ENCODE measurements at regions not wholly inside any gene's neighbourhood (a gene's known extent, or its start where the extent isn't known, plus 50 kb on each side); places are given as distances from the start of the nearest gene placed in this dataset.

GRCh38 chr12:74328623-74329022 is 209.0 kb upstream of the ATXN7L3B start:
- TF ChIP-seq EZH2phosphoT487 (IDR thresholded peaks at IDR 0.05; ENCODE audit: low read length), result no peak
- no peak for TF ChIP-seq EZH2 (optimal IDR thresholded peaks at IDR 0.05; ENCODE audit: low read depth, low read length)
- TF ChIP-seq CTCF (IDR thresholded peaks at IDR 0.05; ENCODE audit: low read length), result no peak
- H2AFZ ChIP-seq (ENCODE audit: low read length), result no peak overlapping the region
- H3K27me3 ChIP-seq (replicated peaks; ENCODE audit: insufficient read depth, low read length), result no peaks in the 10 kb centered on the region
- no peaks in the 10 kb centered on the region for H3K9me3 ChIP-seq (replicated peaks; ENCODE audit: insufficient read depth, low read length)
- no peak for DNase-seq
- no peaks in the 10 kb centered on the region for H4K20me1 ChIP-seq (ENCODE audit: insufficient read depth, low read length)
- no peaks in the 10 kb centered on the region for H3K4me1 ChIP-seq (ENCODE audit: low read length)
- no peaks in the 10 kb centered on the region for H3K79me2 ChIP-seq (ENCODE audit: low read length)
- H3K36me3 ChIP-seq (replicated peaks; ENCODE audit: insufficient read depth, low read length), result no peaks in the 10 kb centered on the region
- no peak overlapping the region for H3K4me2 ChIP-seq (ENCODE audit: low read depth, low read length)
- H3K4me3 ChIP-seq (ENCODE audit: low read length), result no peak overlapping the region
- H3K9me2 ChIP-seq (replicated peaks; ENCODE audit: insufficient read depth, low read length), result no peaks in the 10 kb centered on the region
- H3F3A ChIP-seq (ENCODE audit: insufficient read depth, low read length), result no peaks in the 10 kb centered on the region
- H3K9ac ChIP-seq (ENCODE audit: low read length), result no peak overlapping the region
- no peak overlapping the region for H3K27ac ChIP-seq (ENCODE audit: low read length)

- no peak overlapping the region for H3K4me2 ChIP-seq (ENCODE audit: low read depth, low read length)
- H2AFZ ChIP-seq (ENCODE audit: low read length), result no peak overlapping the region
- no peaks in the 10 kb centered on the region for H3K79me2 ChIP-seq (ENCODE audit: low read length)
- TF ChIP-seq EZH2phosphoT487 (IDR thresholded peaks at IDR 0.05; ENCODE audit: low read length) (no peak), EZH2 (optimal IDR thresholded peaks at IDR 0.05; ENCODE audit: low read depth, low read length) (no peak), CTCF (IDR thresholded peaks at IDR 0.05; ENCODE audit: low read length) (no peak)
- no peaks in the 10 kb centered on the region for H3K9me3 ChIP-seq (replicated peaks; ENCODE audit: insufficient read depth, low read length)
- H3K4me3 ChIP-seq (ENCODE audit: low read length), result no peak overlapping the region
- H4K20me1 ChIP-seq (ENCODE audit: insufficient read depth, low read length), result no peaks in the 10 kb centered on the region
- H3K9ac ChIP-seq (ENCODE audit: low read length), result no peak overlapping the region
- no peak for DNase-seq
- no peaks in the 10 kb centered on the region for H3K27me3 ChIP-seq (replicated peaks; ENCODE audit: insufficient read depth, low read length)
- no peaks in the 10 kb centered on the region for H3F3A ChIP-seq (ENCODE audit: insufficient read depth, low read length)
- no peaks in the 10 kb centered on the region for H3K36me3 ChIP-seq (replicated peaks; ENCODE audit: insufficient read depth, low read length)
- no peaks in the 10 kb centered on the region for H3K9me2 ChIP-seq (replicated peaks; ENCODE audit: insufficient read depth, low read length)
- H3K27ac ChIP-seq (ENCODE audit: low read length), result no peak overlapping the region
- no peaks in the 10 kb centered on the region for H3K4me1 ChIP-seq (ENCODE audit: low read length)
Observed at GRCh38 chr12:74334780-74335179, 202.9 kb upstream of the ATXN7L3B start.

- Histone ChIP-seq H3K4me2 (ENCODE audit: low read depth, low read length) (no peak overlapping the region), H3K9me3 (replicated peaks; ENCODE audit: insufficient read depth, low read length) (no peaks in the 10 kb centered on the region), H2AFZ (ENCODE audit: low read length) (no peak overlapping the region), H3K27me3 (replicated peaks; ENCODE audit: insufficient read depth, low read length) (no peaks in the 10 kb centered on the region), H3K4me3 (ENCODE audit: low read length) (no peak overlapping the region), H3K9me2 (replicated peaks; ENCODE audit: insufficient read depth, low read length) (no peaks in the 10 kb centered on the region), H3K9ac (ENCODE audit: low read length) (no peak overlapping the region), H3F3A (ENCODE audit: insufficient read depth, low read length) (no peaks in the 10 kb centered on the region), H4K20me1 (ENCODE audit: insufficient read depth, low read length) (no peaks in the 10 kb centered on the region), H3K27ac (ENCODE audit: low read length) (no peak overlapping the region), H3K36me3 (replicated peaks; ENCODE audit: insufficient read depth, low read length) (no peaks in the 10 kb centered on the region), H3K79me2 (ENCODE audit: low read length) (no peaks in the 10 kb centered on the region), H3K4me1 (ENCODE audit: low read length) (no peaks in the 10 kb centered on the region)
- TF ChIP-seq CTCF (IDR thresholded peaks at IDR 0.05; ENCODE audit: low read length), result no peak
- no peak for TF ChIP-seq EZH2 (optimal IDR thresholded peaks at IDR 0.05; ENCODE audit: low read depth, low read length)
- no peak for TF ChIP-seq EZH2phosphoT487 (IDR thresholded peaks at IDR 0.05; ENCODE audit: low read length)
- no peak for DNase-seq
Observed at GRCh38 chr12:74337951-74338350, 199.7 kb upstream of the ATXN7L3B start.

Measured in MM.1S (cell line).